GM18870 (cell line): ENCODE measurements at regions not wholly inside any gene's neighbourhood (a gene's known extent, or its start where the extent isn't known, plus 50 kb on each side); places are given as distances from the start of the nearest gene placed in this dataset.

Source experiments
- ATAC-seq: cut with Tn5 transposase; IDR thresholded peaks from one replicate; pipeline ENCODE4 v1.9.1; 2021; ENCODE audit warnings: moderate library complexity; ENCODE audit not compliant: unreplicated experiment

GRCh38 chr1:4010814-4011605, 110.9 kb upstream of the C1orf174 start:
- no peak for ATAC-seq

- ATAC-seq, result no peak
Measured at GRCh38 chr1:4016351-4017130, 116.5 kb upstream of the C1orf174 start.

- ATAC-seq, result no peak
Measured at GRCh38 chr1:4017636-4018365, 117.7 kb upstream of the C1orf174 start.

GRCh38 chr1:4018466-4019146, 118.5 kb upstream of the C1orf174 start:
- ATAC-seq, result no peak

GRCh38 chr1:4019147-4019521, 119.1 kb upstream of the C1orf174 start:
- no peak for ATAC-seq

GRCh38 chr1:4019606-4020331, 119.7 kb upstream of the C1orf174 start:
- ATAC-seq, result no peak

- ATAC-seq, result no peak
Measured at GRCh38 chr1:4020449-4020848, 120.4 kb upstream of the C1orf174 start.

GRCh38 chr1:4021136-4021973, 121.3 kb upstream of the C1orf174 start:
- no peak for ATAC-seq

- no peak for ATAC-seq
Measured at GRCh38 chr1:4021974-4022268, 121.8 kb upstream of the C1orf174 start.

GRCh38 chr1:4022715-4023114, 122.6 kb upstream of the C1orf174 start:
- no peak for ATAC-seq

- no peak for ATAC-seq
Measured at GRCh38 chr1:4023678-4024077, 123.6 kb upstream of the C1orf174 start.

- no peak for ATAC-seq
Measured at GRCh38 chr1:4024811-4025210, 124.7 kb upstream of the C1orf174 start.

GRCh38 chr1:4025752-4026151, 125.7 kb upstream of the C1orf174 start:
- ATAC-seq, result no peak

GRCh38 chr1:4027008-4027407, 126.9 kb upstream of the C1orf174 start:
- ATAC-seq, result no peak

GRCh38 chr1:4027492-4028138, 127.5 kb upstream of the C1orf174 start:
- ATAC-seq, result no peak

GRCh38 chr1:4028139-4028501, 128.0 kb upstream of the C1orf174 start:
- no peak for ATAC-seq

GRCh38 chr1:4029376-4029775, 129.3 kb upstream of the C1orf174 start:
- ATAC-seq, result no peak

- ATAC-seq, result no peak
Measured at GRCh38 chr1:4032571-4032970, 132.5 kb upstream of the C1orf174 start.

GRCh38 chr1:4033129-4033676, 133.1 kb upstream of the C1orf174 start:
- no peak for ATAC-seq
